ENCODE measurements at regions not wholly inside any gene's neighbourhood (a gene's known extent, or its start where the extent isn't known, plus 50 kb on each side); places are given as distances from the start of the nearest gene placed in this dataset.

DNA sequence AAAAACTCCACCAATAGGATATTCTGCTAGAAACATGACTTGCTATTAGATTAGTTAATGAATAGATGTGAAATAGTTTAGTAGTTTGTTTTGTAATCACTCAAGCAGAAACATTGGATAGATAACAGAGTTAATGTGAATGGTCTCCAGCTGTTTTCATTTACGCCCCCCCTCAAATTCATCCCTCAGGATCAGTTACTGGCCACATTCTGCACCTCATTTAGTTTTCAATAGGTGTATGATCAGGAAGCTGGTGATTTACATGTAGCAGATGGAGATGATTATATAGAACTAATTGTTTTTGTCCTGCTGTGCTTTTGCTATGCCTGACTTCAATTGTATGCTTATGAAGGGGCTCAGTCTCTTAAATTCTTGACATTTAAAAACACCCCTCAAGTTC lies 759.0 kb downstream of the SLITRK6 start:
- no peak for TF ChIP-seq GATA2 (IDR thresholded peaks at IDR 0.05; ENCODE audit: low read depth, low read length)
- no peak for TF ChIP-seq GATA3 (IDR thresholded peaks at IDR 0.05; ENCODE audit: low read depth, low read length)
